ENCODE measurements at regions not wholly inside any gene's neighbourhood (a gene's known extent, or its start where the extent isn't known, plus 50 kb on each side); places are given as distances from the start of the nearest gene placed in this dataset.

- no peak for DNase-seq (ENCODE audit: extremely low spot score)
- Histone ChIP-seq H3K4me3 (no peak overlapping the region), H3K9me3 (no peaks in the 10 kb centered on the region), H3K27me3 (no peaks in the 10 kb centered on the region), H3K27ac (replicated peaks in 1 of 4) (no peak overlapping the region), H3K36me3 (no peaks in the 10 kb centered on the region), H3K4me1 (peaks cover 10 to 39% (median 38%) of the 10 kb centered on the region in 4 donors)
- intact Hi-C loops (cut with DNase I), result no loop called here
- 64% methylated on average over 7 of the region's 7 CpGs for WGBS
- TF ChIP-seq POLR2A (IDR thresholded peaks at IDR 0.05; ENCODE audit: low read depth) (no peak), EP300 (IDR thresholded peaks at IDR 0.05) (no peak), POLR2AphosphoS5 (IDR thresholded peaks at IDR 0.05) (no peak), CTCF (IDR thresholded peaks at IDR 0.05) (no peak)
Measured at GRCh38 chr4:26051240-26051639, 137.2 kb downstream of the SMIM20 start.

GRCh38 chr4:26052663-26053541 lies 138.9 kb downstream of the SMIM20 start:
- 81% methylated on average over 9 of the region's 9 CpGs for WGBS
- Histone ChIP-seq H3K27ac (replicated peaks in 1 of 4) (no peak overlapping the region), H3K4me3 (no peak overlapping the region), H3K9me3 (no peaks in the 10 kb centered on the region), H3K27me3 (no peaks in the 10 kb centered on the region), H3K36me3 (no peaks in the 10 kb centered on the region), H3K4me1 (peaks cover 10 to 37% (median 35%) of the 10 kb centered on the region in 4 donors)
- intact Hi-C loops (cut with DNase I), result no loop called here
- DNase-seq (ENCODE audit: extremely low spot score), result no peak
- no peak for TF ChIP-seq POLR2A (IDR thresholded peaks at IDR 0.05; ENCODE audit: low read depth)
- no peak for TF ChIP-seq EP300 (IDR thresholded peaks at IDR 0.05)
- no peak for TF ChIP-seq CTCF (IDR thresholded peaks at IDR 0.05)
- TF ChIP-seq POLR2AphosphoS5 (IDR thresholded peaks at IDR 0.05), result no peak

GRCh38 chr4:26053761-26054160 lies 139.7 kb downstream of the SMIM20 start:
- Histone ChIP-seq H3K9me3 (no peaks in the 10 kb centered on the region), H3K27me3 (no peaks in the 10 kb centered on the region), H3K4me1 (peaks cover 7 to 35% (median 28%) of the 10 kb centered on the region in 4 donors), H3K4me3 (no peak overlapping the region), H3K36me3 (no peaks in the 10 kb centered on the region), H3K27ac (replicated peaks in 1 of 4) (no peak overlapping the region)
- TF ChIP-seq EP300 (IDR thresholded peaks at IDR 0.05) (no peak), POLR2A (IDR thresholded peaks at IDR 0.05; ENCODE audit: low read depth) (no peak), POLR2AphosphoS5 (IDR thresholded peaks at IDR 0.05) (no peak), CTCF (IDR thresholded peaks at IDR 0.05) (no peak)
- 92% methylated on average over 4 of the region's 4 CpGs for WGBS
- intact Hi-C loops (cut with DNase I), result no loop called here
- no peak for DNase-seq (ENCODE audit: extremely low spot score)

GRCh38 chr4:26055855-26056254 lies 141.8 kb downstream of the SMIM20 start:
- no peak overlapping the region for H3K27ac ChIP-seq (replicated peaks in 1 of 4)
- no peak for TF ChIP-seq POLR2A (IDR thresholded peaks at IDR 0.05; ENCODE audit: low read depth)
- no peak for TF ChIP-seq EP300 (IDR thresholded peaks at IDR 0.05)
- TF ChIP-seq POLR2AphosphoS5 (IDR thresholded peaks at IDR 0.05), result no peak
- no peak for TF ChIP-seq CTCF (IDR thresholded peaks at IDR 0.05)
- no peaks in the 10 kb centered on the region for H3K9me3 ChIP-seq
- intact Hi-C loops (cut with DNase I), result no loop called here
- no peaks in the 10 kb centered on the region for H3K27me3 ChIP-seq
- 83% methylated on average over 5 of the region's 5 CpGs for WGBS
- no peak overlapping the region for H3K4me3 ChIP-seq
- H3K4me1 ChIP-seq, result peaks cover 0 to 14% (median 8%) of the 10 kb centered on the region in 4 donors
- no peak for DNase-seq (ENCODE audit: extremely low spot score)
- H3K36me3 ChIP-seq, result no peaks in the 10 kb centered on the region

Measured in esophagus muscularis mucosa (tissue), 4 donors.